ENCODE measurements at regions not wholly inside any gene's neighbourhood (a gene's known extent, or its start where the extent isn't known, plus 50 kb on each side); places are given as distances from the start of the nearest gene placed in this dataset.

- Mint-ChIP-seq H3K36me3 (no peaks in the 10 kb centered on the region), H3K27ac (no peak overlapping the region), H3K4me3 (no peak overlapping the region), H3K27me3 (ENCODE audit: low read depth) (no peaks in the 10 kb centered on the region), H3K4me1 (peaks cover 3% of the 10 kb centered on the region), H3K9me3 (peaks cover 4% of the 10 kb centered on the region)
- no peak for DNase-seq (ENCODE audit: low spot score in 2 of 2, unreplicated experiment in 2 of 2)
- no peak for TF ChIP-seq CTCF (IDR thresholded peaks at IDR 0.05; ENCODE audit: unreplicated experiment)
These were observed 269.4 kb upstream of the TANK start for GRCh38 chr2:160890667-160891352.

GRCh38 chr2:160891353-160891740, 268.9 kb upstream of the TANK start:
- Mint-ChIP-seq H3K27ac (no peak overlapping the region), H3K27me3 (ENCODE audit: low read depth) (no peaks in the 10 kb centered on the region), H3K4me1 (peaks cover 3% of the 10 kb centered on the region), H3K4me3 (no peak overlapping the region), H3K36me3 (no peaks in the 10 kb centered on the region), H3K9me3 (peaks cover 8% of the 10 kb centered on the region)
- DNase-seq (ENCODE audit: low spot score in 2 of 2, unreplicated experiment in 2 of 2), result no peak
- no peak for TF ChIP-seq CTCF (IDR thresholded peaks at IDR 0.05; ENCODE audit: unreplicated experiment)

- Mint-ChIP-seq H3K27me3 (ENCODE audit: low read depth) (no peaks in the 10 kb centered on the region), H3K36me3 (no peaks in the 10 kb centered on the region), H3K27ac (no peak overlapping the region), H3K4me3 (no peak overlapping the region), H3K9me3 (peaks cover 14% of the 10 kb centered on the region), H3K4me1 (peaks cover 3% of the 10 kb centered on the region)
- DNase-seq (ENCODE audit: low spot score in 2 of 2, unreplicated experiment in 2 of 2), result no peak
- no peak for TF ChIP-seq CTCF (IDR thresholded peaks at IDR 0.05; ENCODE audit: unreplicated experiment)
These were observed 268.0 kb upstream of the TANK start for GRCh38 chr2:160892204-160892603.

- Mint-ChIP-seq H3K4me3 (no peak overlapping the region), H3K27me3 (ENCODE audit: low read depth) (no peaks in the 10 kb centered on the region), H3K4me1 (peaks cover 2% of the 10 kb centered on the region), H3K9me3 (peaks cover 21% of the 10 kb centered on the region), H3K27ac (no peak overlapping the region), H3K36me3 (no peaks in the 10 kb centered on the region)
- TF ChIP-seq CTCF (IDR thresholded peaks at IDR 0.05; ENCODE audit: unreplicated experiment), result no peak
- DNase-seq (ENCODE audit: low spot score in 2 of 2, unreplicated experiment in 2 of 2), result no peak
These were observed 266.6 kb upstream of the TANK start for GRCh38 chr2:160893581-160893980.

- Mint-ChIP-seq H3K27me3 (ENCODE audit: low read depth) (no peaks in the 10 kb centered on the region), H3K4me1 (peaks cover 35% of the 10 kb centered on the region), H3K4me3 (peak overlapping the region; percentile 17), H3K27ac (peak overlapping the region; percentile 74), H3K36me3 (no peaks in the 10 kb centered on the region), H3K9me3 (peaks cover 21% of the 10 kb centered on the region)
- no peak for TF ChIP-seq CTCF (IDR thresholded peaks at IDR 0.05; ENCODE audit: unreplicated experiment)
- DNase-seq (ENCODE audit: low spot score in 2 of 2, unreplicated experiment in 2 of 2), result no peak
These were observed 261.5 kb upstream of the TANK start for GRCh38 chr2:160898581-160899307.
